ENCODE measurements at regions not wholly inside any gene's neighbourhood (a gene's known extent, or its start where the extent isn't known, plus 50 kb on each side); places are given as distances from the start of the nearest gene placed in this dataset.

DNA sequence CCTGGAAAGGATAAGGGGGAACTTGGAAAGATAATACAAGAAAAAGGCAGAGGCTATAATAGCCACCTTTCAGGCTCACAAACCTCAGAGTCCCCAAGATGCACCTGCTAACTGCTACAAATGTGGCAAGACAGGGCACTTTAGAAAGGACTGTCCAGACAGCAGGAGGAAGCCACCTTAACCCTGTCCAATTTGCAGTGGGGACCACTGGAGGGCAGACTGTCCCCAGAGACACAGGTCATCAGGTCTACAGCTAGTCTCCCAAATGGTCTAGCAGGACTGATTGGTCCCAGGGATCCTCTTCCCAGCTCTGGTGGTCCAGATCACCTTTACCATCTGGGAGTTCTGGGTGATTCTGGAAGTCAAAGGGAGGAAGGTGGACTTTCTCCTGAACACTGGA, 882.5 kb upstream of the GBE1 start:
- no peaks in the 10 kb centered on the region for H3K27me3 ChIP-seq (replicated peaks; ENCODE audit: insufficient read depth, low read length)
- no peak overlapping the region for H2AFZ ChIP-seq (ENCODE audit: low read length)
- DNase-seq, result peak; percentile 19
- no peak overlapping the region for H3K27ac ChIP-seq (ENCODE audit: low read length)
- no peaks in the 10 kb centered on the region for H3K9me2 ChIP-seq (replicated peaks; ENCODE audit: insufficient read depth, low read length)
- no peaks in the 10 kb centered on the region for H4K20me1 ChIP-seq (ENCODE audit: insufficient read depth, low read length)
- no peaks in the 10 kb centered on the region for H3K9me3 ChIP-seq (replicated peaks; ENCODE audit: insufficient read depth, low read length)
- H3F3A ChIP-seq (ENCODE audit: insufficient read depth, low read length), result no peaks in the 10 kb centered on the region
- no peaks in the 10 kb centered on the region for H3K4me1 ChIP-seq (ENCODE audit: low read length)
- no peak overlapping the region for H3K4me2 ChIP-seq (ENCODE audit: low read depth, low read length)
- TF ChIP-seq EZH2 (optimal IDR thresholded peaks at IDR 0.05; ENCODE audit: low read depth, low read length), result no peak
- TF ChIP-seq, protein P1, sequence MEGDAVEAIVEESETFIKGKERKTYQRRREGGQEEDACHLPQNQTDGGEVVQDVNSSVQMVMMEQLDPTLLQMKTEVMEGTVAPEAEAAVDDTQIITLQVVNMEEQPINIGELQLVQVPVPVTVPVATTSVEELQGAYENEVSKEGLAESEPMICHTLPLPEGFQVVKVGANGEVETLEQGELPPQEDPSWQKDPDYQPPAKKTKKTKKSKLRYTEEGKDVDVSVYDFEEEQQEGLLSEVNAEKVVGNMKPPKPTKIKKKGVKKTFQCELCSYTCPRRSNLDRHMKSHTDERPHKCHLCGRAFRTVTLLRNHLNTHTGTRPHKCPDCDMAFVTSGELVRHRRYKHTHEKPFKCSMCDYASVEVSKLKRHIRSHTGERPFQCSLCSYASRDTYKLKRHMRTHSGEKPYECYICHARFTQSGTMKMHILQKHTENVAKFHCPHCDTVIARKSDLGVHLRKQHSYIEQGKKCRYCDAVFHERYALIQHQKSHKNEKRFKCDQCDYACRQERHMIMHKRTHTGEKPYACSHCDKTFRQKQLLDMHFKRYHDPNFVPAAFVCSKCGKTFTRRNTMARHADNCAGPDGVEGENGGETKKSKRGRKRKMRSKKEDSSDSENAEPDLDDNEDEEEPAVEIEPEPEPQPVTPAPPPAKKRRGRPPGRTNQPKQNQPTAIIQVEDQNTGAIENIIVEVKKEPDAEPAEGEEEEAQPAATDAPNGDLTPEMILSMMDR (IDR thresholded peaks at IDR 0.05; ENCODE audit: low read length), result peak; percentile 26
- H3K9ac ChIP-seq (ENCODE audit: low read length), result no peak overlapping the region
- no peak overlapping the region for H3K4me3 ChIP-seq (ENCODE audit: low read length)
- no peaks in the 10 kb centered on the region for H3K36me3 ChIP-seq (replicated peaks; ENCODE audit: insufficient read depth, low read length)
- no peaks in the 10 kb centered on the region for H3K79me2 ChIP-seq (ENCODE audit: low read length)

- Histone ChIP-seq H3K4me2 (ENCODE audit: low read depth, low read length) (no peak overlapping the region), H3F3A (ENCODE audit: insufficient read depth, low read length) (no peaks in the 10 kb centered on the region), H4K20me1 (ENCODE audit: insufficient read depth, low read length) (no peaks in the 10 kb centered on the region), H3K4me1 (ENCODE audit: low read length) (no peaks in the 10 kb centered on the region), H3K27me3 (replicated peaks; ENCODE audit: insufficient read depth, low read length) (no peaks in the 10 kb centered on the region), H3K4me3 (ENCODE audit: low read length) (no peak overlapping the region), H3K9me2 (replicated peaks; ENCODE audit: insufficient read depth, low read length) (no peaks in the 10 kb centered on the region), H3K36me3 (replicated peaks; ENCODE audit: insufficient read depth, low read length) (no peaks in the 10 kb centered on the region), H3K79me2 (ENCODE audit: low read length) (no peaks in the 10 kb centered on the region), H2AFZ (ENCODE audit: low read length) (no peak overlapping the region), H3K9me3 (replicated peaks; ENCODE audit: insufficient read depth, low read length) (no peaks in the 10 kb centered on the region), H3K9ac (ENCODE audit: low read length) (no peak overlapping the region), H3K27ac (ENCODE audit: low read length) (no peak overlapping the region)
- TF ChIP-seq, protein P1 (IDR thresholded peaks at IDR 0.05; ENCODE audit: low read length), result no peak
- no peak for TF ChIP-seq EZH2 (optimal IDR thresholded peaks at IDR 0.05; ENCODE audit: low read depth, low read length)
- no peak for TF ChIP-seq EZH2phosphoT487 (IDR thresholded peaks at IDR 0.05; ENCODE audit: low read length)
- DNase-seq, result no peak
These were observed 880.3 kb upstream of the GBE1 start for GRCh38 chr3:82641701-82642100.

- no peak for TF ChIP-seq EZH2phosphoT487 (IDR thresholded peaks at IDR 0.05; ENCODE audit: low read length)
- TF ChIP-seq, protein P1 (IDR thresholded peaks at IDR 0.05; ENCODE audit: low read length), result no peak
- TF ChIP-seq EZH2 (optimal IDR thresholded peaks at IDR 0.05; ENCODE audit: low read depth, low read length), result no peak
- H2AFZ ChIP-seq (ENCODE audit: low read length), result no peak overlapping the region
These were observed 878.8 kb upstream of the GBE1 start for GRCh38 chr3:82640254-82640653.

More at GRCh38 chr3:82640254-82640653, 878.8 kb upstream of the GBE1 start:
- no peaks in the 10 kb centered on the region for H4K20me1 ChIP-seq (ENCODE audit: insufficient read depth, low read length)
- DNase-seq, result no peak
- H3K4me3 ChIP-seq (ENCODE audit: low read length), result no peak overlapping the region
- no peaks in the 10 kb centered on the region for H3F3A ChIP-seq (ENCODE audit: insufficient read depth, low read length)
- H3K9me3 ChIP-seq (replicated peaks; ENCODE audit: insufficient read depth, low read length), result no peaks in the 10 kb centered on the region
- no peaks in the 10 kb centered on the region for H3K9me2 ChIP-seq (replicated peaks; ENCODE audit: insufficient read depth, low read length)
- no peak overlapping the region for H3K27ac ChIP-seq (ENCODE audit: low read length)
- H3K9ac ChIP-seq (ENCODE audit: low read length), result no peak overlapping the region
- no peaks in the 10 kb centered on the region for H3K27me3 ChIP-seq (replicated peaks; ENCODE audit: insufficient read depth, low read length)
- no peaks in the 10 kb centered on the region for H3K4me1 ChIP-seq (ENCODE audit: low read length)
- no peaks in the 10 kb centered on the region for H3K79me2 ChIP-seq (ENCODE audit: low read length)
- no peaks in the 10 kb centered on the region for H3K36me3 ChIP-seq (replicated peaks; ENCODE audit: insufficient read depth, low read length)
- no peak overlapping the region for H3K4me2 ChIP-seq (ENCODE audit: low read depth, low read length)

Data from MM.1S (cell line).